ENCODE measurements at regions not wholly inside any gene's neighbourhood (a gene's known extent, or its start where the extent isn't known, plus 50 kb on each side); places are given as distances from the start of the nearest gene placed in this dataset.

GRCh38 chr12:42015051-42015461 lies 129.6 kb downstream of the GXYLT1 start:
- TF ChIP-seq CTCF (IDR thresholded peaks at IDR 0.05 in 4 of 5, conservative IDR thresholded peaks at IDR 0.05 in 1 of 5) (no peak), POLR2A (IDR thresholded peaks at IDR 0.05) (no peak)

All from gastrocnemius medialis (tissue), 4 donors.